Fibroblast of skin of right biceps (primary cell): ENCODE measurements at regions not wholly inside any gene's neighbourhood (a gene's known extent, or its start where the extent isn't known, plus 50 kb on each side); places are given as distances from the start of the nearest gene placed in this dataset.
"Not testable (repeated sequence)": the region's sequence is repeated elsewhere in the genome, so short reads cannot be mapped to it uniquely, and the experiment has no call there.

ENCODE experiments used
- DNase-seq: peaks from one replicate; pipeline ENCODE4 v3.0.0-alpha.2; 2013

- not testable (repeated sequence) for DNase-seq
Observed at GRCh38 chr2:87075054-87075790, 53.6 kb upstream of the PLGLB1 start.

GRCh38 chr2:87075791-87076252, 54.2 kb upstream of the PLGLB1 start:
- DNase-seq, result peak; percentile 49

GRCh38 chr2:87076253-87077123, 54.8 kb upstream of the PLGLB1 start:
- DNase-seq, result peak; percentile 91

- not testable (repeated sequence) for DNase-seq
Observed at GRCh38 chr2:87077124-87077446, 55.4 kb upstream of the PLGLB1 start.

GRCh38 chr2:87081727-87082126, 60.1 kb upstream of the PLGLB1 start:
- not testable (repeated sequence) for DNase-seq

GRCh38 chr2:87088079-87088478, 66.4 kb upstream of the PLGLB1 start:
- DNase-seq, result not testable (repeated sequence)

- not testable (repeated sequence) for DNase-seq
Observed at GRCh38 chr2:87089401-87089800, 67.8 kb upstream of the PLGLB1 start.

- DNase-seq, result not testable (repeated sequence)
Observed at GRCh38 chr2:87093252-87093651, 71.6 kb upstream of the PLGLB1 start.

- DNase-seq, result not testable (repeated sequence)
Observed at GRCh38 chr2:87093937-87094529, 72.4 kb upstream of the PLGLB1 start.

GRCh38 chr2:87095804-87096203, 74.2 kb upstream of the PLGLB1 start:
- peak; percentile 3 for DNase-seq

- not testable (repeated sequence) for DNase-seq
Observed at GRCh38 chr2:87128761-87129553, 107.3 kb upstream of the PLGLB1 start.

GRCh38 chr2:87132577-87132976, 110.9 kb upstream of the PLGLB1 start:
- DNase-seq, result not testable (repeated sequence)

GRCh38 chr2:87151835-87152493, 130.3 kb upstream of the PLGLB1 start:
- not testable (repeated sequence) for DNase-seq

- DNase-seq, result not testable (repeated sequence)
Observed at GRCh38 chr2:87174454-87174853, 152.8 kb upstream of the PLGLB1 start.

- not testable (repeated sequence) for DNase-seq
Observed at GRCh38 chr2:87183373-87183772, 161.7 kb upstream of the PLGLB1 start.

GRCh38 chr2:87184260-87184659, 162.6 kb upstream of the PLGLB1 start:
- DNase-seq, result not testable (repeated sequence)

GRCh38 chr2:87189214-87189613, 167.6 kb upstream of the PLGLB1 start:
- DNase-seq, result not testable (repeated sequence)

- DNase-seq, result not testable (repeated sequence)
Observed at GRCh38 chr2:87193336-87193735, 171.7 kb upstream of the PLGLB1 start.

GRCh38 chr2:87194254-87194999, 172.8 kb upstream of the PLGLB1 start:
- DNase-seq, result not testable (repeated sequence)

- not testable (repeated sequence) for DNase-seq
Observed at GRCh38 chr2:87196720-87197388, 175.2 kb upstream of the PLGLB1 start.

- not testable (repeated sequence) for DNase-seq
Observed at GRCh38 chr2:87198422-87198821, 176.8 kb upstream of the PLGLB1 start.
